Ovary (tissue), 7 donors: ENCODE measurements at regions not wholly inside any gene's neighbourhood (a gene's known extent, or its start where the extent isn't known, plus 50 kb on each side); places are given as distances from the start of the nearest gene placed in this dataset.

ENCODE experiments used
- DNase-seq, 5 donors: peaks; one replicate each; pipeline ENCODE4 v3.0.0-alpha.2; 2019 to 2020
- H3K27ac ChIP-seq, 2 donors: fragments of 200-600 bp; one replicate each; pipeline versions ENCODE4 v1.5.1 to v1.8.0; 2019 to 2022
- H3K27me3 ChIP-seq: fragments of 200-600 bp; one replicate; pipeline ENCODE4 v1.8.0; 2022
- H3K36me3 ChIP-seq: fragments of 200-600 bp; sonication (generic); one replicate; pipeline ENCODE4 v1.5.1; 2019
- H3K4me1 ChIP-seq: one replicate; pipeline ENCODE4 v1.8.1; 2013; ENCODE audit warnings: mild to moderate bottlenecking, moderate library complexity; ENCODE audit not compliant: insufficient read depth
- H3K4me3 ChIP-seq: fragments of 200-600 bp; sonication (generic); one replicate; pipeline ENCODE4 v1.5.1; 2017
- H3K9me3 ChIP-seq, 2 donors: fragments of 200-600 bp in 1 of 2; sonication (generic) in 1 of 2; one replicate each; pipeline versions ENCODE4 v1.5.1 to v1.8.1; 2013 to 2019; ENCODE audit warnings: mild to moderate bottlenecking in 1 of 2, moderate library complexity in 1 of 2
- EP300 ChIP-seq: sonication (generic); formaldehyde crosslinking; IDR thresholded peaks from one replicate; pipeline ENCODE4 v1.6.1; 2017; ENCODE audit warnings: antibody characterized with exemption
- POLR2A ChIP-seq: fragments of 450-650 bp; IDR thresholded peaks from one replicate; pipeline ENCODE4 v1.6.1; 2017; ENCODE audit warnings: antibody characterized with exemption, mild to moderate bottlenecking, moderate library complexity
- WGBS, 3 donors: extraction: QIAGEN DNeasy Blood & Tissue Kit in 1 of 3; methylation state at CpG; one replicate each; pipeline versions ENCODE4 v1.1.5 to v1.1.7; 2013 to 2017; 5-methylcytosine and 5-hydroxymethylcytosine counted together
- intact Hi-C, 4 donors: fragments of 100-400 bp; cut with DNase I; formaldehyde crosslinking; loops; one replicate each; pipeline versions ENCODE4 v1.11.0 to v1.15.1; 2022 to 2023
- TF ChIP-seq, protein P1 (sequence below), 3 donors: fragments of 450-650 bp in 2 of 3; fragments of 200-600 bp in 1 of 3; IDR thresholded peaks; one replicate each; pipeline versions ENCODE4 v1.5.1 to v1.8.0; 2016 to 2022; ENCODE audit warnings: antibody characterized with exemption in 3 of 3, mild to moderate bottlenecking in 1 of 3
- donor health status: DM: no; HTN: no; CAD: no; lungs with moderate emphysema.
- donor health status: DM: no; HTN: no; CAD: no.
- donor health status: Bipolar disorder and iron deficiency.
- donor health status: DM: no; HTN: no; CAD: no.
- donor health status: DM: yes; HTN: yes; CAD: no.

- Histone ChIP-seq H3K36me3 (no peaks in the 10 kb centered on the region), H3K9me3 (no peaks in the 10 kb centered on the region), H3K4me1 (no peaks in the 10 kb centered on the region), H3K27me3 (no peaks in the 10 kb centered on the region), H3K4me3 (no peak overlapping the region), H3K27ac (no peak overlapping the region)
- TF ChIP-seq EP300 (no peak), POLR2A (no peak)
- TF ChIP-seq, protein P1, sequence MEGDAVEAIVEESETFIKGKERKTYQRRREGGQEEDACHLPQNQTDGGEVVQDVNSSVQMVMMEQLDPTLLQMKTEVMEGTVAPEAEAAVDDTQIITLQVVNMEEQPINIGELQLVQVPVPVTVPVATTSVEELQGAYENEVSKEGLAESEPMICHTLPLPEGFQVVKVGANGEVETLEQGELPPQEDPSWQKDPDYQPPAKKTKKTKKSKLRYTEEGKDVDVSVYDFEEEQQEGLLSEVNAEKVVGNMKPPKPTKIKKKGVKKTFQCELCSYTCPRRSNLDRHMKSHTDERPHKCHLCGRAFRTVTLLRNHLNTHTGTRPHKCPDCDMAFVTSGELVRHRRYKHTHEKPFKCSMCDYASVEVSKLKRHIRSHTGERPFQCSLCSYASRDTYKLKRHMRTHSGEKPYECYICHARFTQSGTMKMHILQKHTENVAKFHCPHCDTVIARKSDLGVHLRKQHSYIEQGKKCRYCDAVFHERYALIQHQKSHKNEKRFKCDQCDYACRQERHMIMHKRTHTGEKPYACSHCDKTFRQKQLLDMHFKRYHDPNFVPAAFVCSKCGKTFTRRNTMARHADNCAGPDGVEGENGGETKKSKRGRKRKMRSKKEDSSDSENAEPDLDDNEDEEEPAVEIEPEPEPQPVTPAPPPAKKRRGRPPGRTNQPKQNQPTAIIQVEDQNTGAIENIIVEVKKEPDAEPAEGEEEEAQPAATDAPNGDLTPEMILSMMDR (IDR thresholded peaks at IDR 0.05), result no peak
- 88 to 94% (median 91%) methylated on average over 4 of the region's 4 CpGs for WGBS, 3 donors
- no peak for DNase-seq
- intact Hi-C loops, result no loop called here
Observed at GRCh38 chr1:102580806-102581205, 527.5 kb downstream of the COL11A1 start.

- Histone ChIP-seq H3K27ac (no peak overlapping the region), H3K36me3 (no peaks in the 10 kb centered on the region), H3K4me1 (no peaks in the 10 kb centered on the region), H3K9me3 (no peaks in the 10 kb centered on the region), H3K27me3 (no peaks in the 10 kb centered on the region), H3K4me3 (no peak overlapping the region)
- 46 to 60% (median 55%) methylated on average over 2 of the region's 2 CpGs for WGBS, 3 donors
- intact Hi-C loops, result no loop called here
- TF ChIP-seq POLR2A (no peak), EP300 (no peak)
- TF ChIP-seq, protein P1 (IDR thresholded peaks at IDR 0.05), result no peak
- no peak for DNase-seq
Observed at GRCh38 chr1:102578804-102579203, 529.5 kb downstream of the COL11A1 start.

GRCh38 chr1:102572637-102573036 lies 535.7 kb downstream of the COL11A1 start:
- TF ChIP-seq POLR2A (no peak), EP300 (no peak)
- TF ChIP-seq, protein P1 (IDR thresholded peaks at IDR 0.05), result no peak
- DNase-seq, result no peak
- 71 to 84% (median 83%) methylated on average over 1 of the region's 1 CpG for WGBS, 3 donors
- Histone ChIP-seq H3K27ac (no peak overlapping the region), H3K4me1 (no peaks in the 10 kb centered on the region), H3K27me3 (no peaks in the 10 kb centered on the region), H3K9me3 (no peaks in the 10 kb centered on the region), H3K36me3 (no peaks in the 10 kb centered on the region), H3K4me3 (no peak overlapping the region)
- intact Hi-C loops, result no loop called here

DNA sequence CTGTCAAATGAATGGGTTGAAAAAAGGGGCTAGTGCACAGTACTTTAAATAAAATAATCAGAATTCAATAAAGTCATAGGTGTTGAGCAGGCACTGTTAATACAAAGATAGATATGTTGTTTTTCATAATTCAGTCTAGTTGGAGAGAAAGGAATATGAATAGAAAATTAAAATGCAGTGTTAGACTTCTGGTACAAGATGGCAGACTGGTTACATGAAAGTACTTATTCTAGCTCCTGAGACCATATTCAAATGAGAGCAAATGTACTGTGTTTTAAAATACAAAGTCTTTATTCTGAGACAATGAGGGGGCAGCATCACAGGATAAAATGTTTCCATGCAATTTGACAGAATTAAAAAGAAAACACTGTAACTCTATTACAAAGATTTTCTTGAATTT lies 542.1 kb downstream of the COL11A1 start:
- no peaks in the 10 kb centered on the region for H3K4me1 ChIP-seq
- no peaks in the 10 kb centered on the region for H3K27me3 ChIP-seq
- H3K27ac ChIP-seq, result no peak overlapping the region
- no peak for DNase-seq
- TF ChIP-seq, protein P1 (IDR thresholded peaks at IDR 0.05), result no peak
- TF ChIP-seq POLR2A (no peak), EP300 (no peak)
- H3K9me3 ChIP-seq, result no peaks in the 10 kb centered on the region
- H3K36me3 ChIP-seq, result no peaks in the 10 kb centered on the region
- H3K4me3 ChIP-seq, result no peak overlapping the region
- intact Hi-C loops, result no loop called here

DNA sequence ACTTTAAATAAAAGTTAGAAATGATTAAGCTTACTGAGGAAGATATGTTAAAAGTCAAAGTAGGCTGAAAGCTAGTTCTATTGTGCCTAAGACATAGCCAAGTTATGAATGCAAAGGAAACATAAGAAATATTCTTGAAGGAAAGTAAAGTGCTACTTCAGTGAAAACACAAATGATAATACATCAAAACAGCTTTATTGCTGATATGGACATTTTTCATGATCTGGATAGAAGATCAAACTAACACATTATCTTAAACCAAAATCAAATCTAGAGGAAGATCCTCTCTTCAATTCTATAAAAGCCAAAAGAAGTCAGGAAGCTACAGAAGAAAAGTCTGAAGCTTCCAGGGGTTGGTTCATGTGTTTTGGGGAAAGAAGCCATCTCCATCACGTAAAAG lies 545.9 kb downstream of the COL11A1 start:
- no peak for DNase-seq
- intact Hi-C loops, result no loop called here
- no peaks in the 10 kb centered on the region for H3K27me3 ChIP-seq
- no peaks in the 10 kb centered on the region for H3K36me3 ChIP-seq
- H3K4me1 ChIP-seq, result no peaks in the 10 kb centered on the region
- 89 to 93% (median 89%) methylated on average over 1 of the region's 1 CpG for WGBS, 3 donors
- no peak overlapping the region for H3K27ac ChIP-seq
- H3K9me3 ChIP-seq, result no peaks in the 10 kb centered on the region
- no peak for TF ChIP-seq POLR2A
- TF ChIP-seq EP300, result no peak
- TF ChIP-seq, protein P1 (IDR thresholded peaks at IDR 0.05), result no peak
- no peak overlapping the region for H3K4me3 ChIP-seq
